Urothelium cell line (cell line): ENCODE measurements at regions not wholly inside any gene's neighbourhood (a gene's known extent, or its start where the extent isn't known, plus 50 kb on each side); places are given as distances from the start of the nearest gene placed in this dataset.

Experiments used
- DNase-seq: peaks from one replicate; pipeline ENCODE4 v3.0.0; 2011; ENCODE audit warnings: low spot score, mixed read lengths
- FAIRE-seq: peaks from 2 replicates; lab custom pipeline; 2011; peaks lifted over from hg19 to GRCh38; lab: Jason Lieb, UNC

DNA sequence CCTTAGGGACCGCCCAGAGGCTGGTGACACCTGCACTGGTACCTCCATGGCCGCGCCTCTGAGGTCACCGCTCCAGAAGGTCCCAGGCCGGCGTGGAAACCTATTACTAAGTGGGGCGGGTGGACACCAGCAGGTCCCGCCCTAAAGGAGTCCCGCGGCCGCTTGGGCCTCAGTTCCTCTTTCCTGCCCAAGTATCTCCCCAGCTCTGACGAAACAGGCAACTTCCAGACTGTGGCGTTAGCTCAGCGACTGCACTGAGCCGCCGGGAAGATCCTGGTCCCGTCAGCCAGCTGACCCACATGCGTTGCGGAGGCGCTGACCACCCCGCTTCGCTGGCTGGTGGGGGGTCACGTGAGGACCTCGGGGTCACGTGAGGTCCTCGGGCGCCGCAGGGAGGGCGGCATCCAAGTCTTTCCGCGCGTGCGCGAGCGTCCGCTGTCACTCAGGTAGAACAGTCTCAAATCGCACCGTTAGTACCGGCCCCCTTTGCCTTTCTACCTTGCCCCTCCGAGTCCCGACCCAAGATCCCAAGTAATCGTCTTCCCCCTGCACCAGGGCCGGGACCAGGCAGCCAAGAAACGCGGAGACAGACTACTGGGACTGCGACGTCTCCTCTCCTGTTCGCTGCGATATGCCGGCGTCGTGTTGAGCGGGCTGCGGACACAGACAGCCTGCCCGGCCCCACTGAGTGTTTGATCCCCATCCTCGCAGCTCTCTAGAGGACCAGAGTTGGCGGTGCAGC, 53.7 kb upstream of the KDM4C start:
- DNase-seq (peak; percentile 87), FAIRE-seq (no peak)

DNA sequence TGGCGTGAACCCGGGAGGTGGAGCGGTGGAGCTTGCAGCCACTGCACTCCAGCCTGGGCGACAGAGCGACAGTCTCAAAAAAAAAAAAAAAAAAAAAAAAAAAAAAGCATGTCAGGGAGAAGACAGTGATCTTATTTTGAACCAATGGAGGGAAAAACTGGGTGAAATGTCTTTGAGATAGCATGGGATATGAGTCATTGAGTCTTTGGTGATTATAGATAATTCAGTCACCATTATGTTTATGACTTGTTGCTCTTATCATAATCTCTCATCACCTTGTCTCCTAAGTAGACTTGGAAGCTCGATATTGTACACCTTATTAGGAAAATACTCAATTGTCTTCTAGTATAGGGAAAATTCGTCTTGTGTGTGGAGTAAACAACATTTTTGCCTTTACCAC, 55.1 kb upstream of the KDM4C start:
- no peak for FAIRE-seq
- no peak for DNase-seq

GRCh38 chr9:6696178-6696577, 50.6 kb upstream of the GLDC start:
- FAIRE-seq (no peak), DNase-seq (no peak)

DNA sequence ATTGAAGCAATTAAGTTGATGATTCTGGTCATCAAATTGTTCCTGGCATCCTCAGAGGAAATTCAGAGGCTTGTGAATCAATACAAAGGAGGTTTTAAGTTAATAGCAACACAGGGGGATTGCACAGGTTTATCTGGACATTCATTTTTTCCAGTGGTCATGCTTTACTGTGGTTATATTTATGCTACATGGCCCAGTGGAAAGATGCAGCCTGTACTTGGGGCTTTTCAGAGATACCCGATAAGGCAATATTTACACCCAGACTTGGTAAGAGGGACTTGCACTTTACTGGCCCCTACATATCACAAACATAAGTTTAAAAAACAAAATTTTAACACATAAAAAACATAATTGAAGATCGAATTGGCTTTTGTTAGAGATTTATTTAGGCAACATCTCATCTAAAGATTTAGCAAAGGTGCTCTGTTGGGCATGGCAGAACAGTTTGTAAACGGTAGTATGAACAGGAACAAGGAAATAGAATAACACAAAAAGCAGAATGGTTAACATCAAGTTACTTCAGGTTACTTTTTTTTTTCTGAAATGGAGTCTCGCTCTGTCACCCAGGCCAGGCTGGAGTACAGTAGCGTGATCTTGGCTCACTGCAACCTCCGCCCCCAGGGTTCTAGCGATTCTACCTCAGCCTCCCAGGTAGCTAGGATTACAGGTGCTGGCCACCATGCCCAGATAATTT, 49.7 kb upstream of the GLDC start:
- FAIRE-seq, result no peak
- no peak for DNase-seq
